ENCODE measurements at regions not wholly inside any gene's neighbourhood (a gene's known extent, or its start where the extent isn't known, plus 50 kb on each side); places are given as distances from the start of the nearest gene placed in this dataset.

GRCh38 chr11:22042081-22042480 is 150.8 kb upstream of the ANO5 start:
- Histone ChIP-seq H3K27ac (ENCODE audit: low read depth in 1 of 2, low read length in 1 of 2) (no peak overlapping the region), H3K4me3 (no peak overlapping the region), H3K9me3 (ENCODE audit: control insufficient read depth in 4 of 4, insufficient read depth in 3 of 4, low read length in 3 of 4) (no peaks in the 10 kb centered on the region), H3K36me3 (ENCODE audit: control insufficient read depth in 4 of 4, insufficient read depth in 4 of 4, low read length in 4 of 4) (no peaks in the 10 kb centered on the region), H3K9ac (ENCODE audit: insufficient read depth in 1 of 2, low read length in 2 of 2) (no peak overlapping the region), H3K27me3 (ENCODE audit: control insufficient read depth in 3 of 3, insufficient read depth in 3 of 3, low read length in 2 of 3) (no peaks in the 10 kb centered on the region), H3K4me1 (ENCODE audit: control insufficient read depth in 5 of 5, insufficient read depth in 5 of 5, low read length in 5 of 5) (no peaks in the 10 kb centered on the region)
- TF ChIP-seq CTCF (IDR thresholded peaks at IDR 0.05; ENCODE audit: control extremely low read depth, extremely low read depth): no peak
- ATAC-seq (ENCODE audit: insufficient read depth, low FRiP score): no peak
- DNase-seq: no peak
- 87 to 94% methylated on average over 1 of the region's 1 CpG for WGBS, 2 donors

GRCh38 chr11:22044126-22044525 is 148.8 kb upstream of the ANO5 start:
- WGBS, 2 donors: 89 to 90% methylated on average over 4 of the region's 4 CpGs

DNA sequence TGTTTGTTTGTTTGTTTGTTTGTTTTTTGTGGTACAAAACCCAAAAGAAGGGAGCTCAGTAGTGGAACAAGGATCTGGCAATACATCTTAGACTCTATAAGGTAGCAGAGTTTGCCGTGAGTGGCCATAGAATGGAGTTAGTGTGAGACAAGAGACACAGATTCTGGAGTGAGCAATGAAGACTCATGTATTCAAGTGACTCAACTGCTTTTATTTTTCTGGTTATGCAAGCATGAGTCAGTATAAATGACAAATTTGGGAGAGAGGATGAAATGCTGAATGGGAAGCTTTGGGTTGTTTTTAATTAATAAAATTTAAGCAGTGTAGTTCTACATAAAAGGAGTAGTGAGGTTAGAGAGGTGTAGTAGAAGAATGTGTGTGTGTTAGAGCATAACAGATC is 143.6 kb upstream of the ANO5 start:
- WGBS, 2 donors: 83 to 94% methylated on average over 1 of the region's 1 CpG
- DNase-seq (no peak), ATAC-seq (ENCODE audit: insufficient read depth, low FRiP score) (no peak)
- H3K36me3 ChIP-seq (ENCODE audit: control insufficient read depth in 4 of 4, insufficient read depth in 4 of 4, low read length in 4 of 4): no peaks in the 10 kb centered on the region
- no peak overlapping the region for H3K9ac ChIP-seq (ENCODE audit: insufficient read depth in 1 of 2, low read length in 2 of 2)
- H3K27ac ChIP-seq (ENCODE audit: low read depth in 1 of 2, low read length in 1 of 2): no peak overlapping the region
- no peaks in the 10 kb centered on the region for H3K4me1 ChIP-seq (ENCODE audit: control insufficient read depth in 5 of 5, insufficient read depth in 5 of 5, low read length in 5 of 5)
- H3K27me3 ChIP-seq (ENCODE audit: control insufficient read depth in 3 of 3, insufficient read depth in 3 of 3, low read length in 2 of 3): no peaks in the 10 kb centered on the region
- no peak overlapping the region for H3K4me3 ChIP-seq
- H3K9me3 ChIP-seq (ENCODE audit: control insufficient read depth in 4 of 4, insufficient read depth in 3 of 4, low read length in 3 of 4): peaks cover 0 to 4% (median 0%) of the 10 kb centered on the region in 4 donors
- TF ChIP-seq CTCF (IDR thresholded peaks at IDR 0.05; ENCODE audit: control extremely low read depth, extremely low read depth): no peak

More at GRCh38 chr11:22044126-22044525, 148.8 kb upstream of the ANO5 start:
- Histone ChIP-seq H3K9ac (ENCODE audit: insufficient read depth in 1 of 2, low read length in 2 of 2) (no peak overlapping the region), H3K27me3 (ENCODE audit: control insufficient read depth in 3 of 3, insufficient read depth in 3 of 3, low read length in 2 of 3) (no peaks in the 10 kb centered on the region), H3K36me3 (ENCODE audit: control insufficient read depth in 4 of 4, insufficient read depth in 4 of 4, low read length in 4 of 4) (no peaks in the 10 kb centered on the region), H3K27ac (ENCODE audit: low read depth in 1 of 2, low read length in 1 of 2) (no peak overlapping the region), H3K4me1 (ENCODE audit: control insufficient read depth in 5 of 5, insufficient read depth in 5 of 5, low read length in 5 of 5) (no peaks in the 10 kb centered on the region), H3K9me3 (ENCODE audit: control insufficient read depth in 4 of 4, insufficient read depth in 3 of 4, low read length in 3 of 4) (no peaks in the 10 kb centered on the region), H3K4me3 (no peak overlapping the region)
- ATAC-seq (ENCODE audit: insufficient read depth, low FRiP score) (no peak), DNase-seq (no peak)
- TF ChIP-seq CTCF (IDR thresholded peaks at IDR 0.05; ENCODE audit: control extremely low read depth, extremely low read depth): no peak

GRCh38 chr11:22065472-22065871 is 127.4 kb upstream of the ANO5 start:
- H3K9ac ChIP-seq (ENCODE audit: insufficient read depth in 1 of 2, low read length in 2 of 2): no peak overlapping the region
- no peak for ATAC-seq (ENCODE audit: insufficient read depth, low FRiP score)
- H3K27me3 ChIP-seq (ENCODE audit: control insufficient read depth in 3 of 3, insufficient read depth in 3 of 3, low read length in 2 of 3): no peaks in the 10 kb centered on the region
- peaks cover 0 to 11% (median 8%) of the 10 kb centered on the region in 4 donors for H3K9me3 ChIP-seq (ENCODE audit: control insufficient read depth in 4 of 4, insufficient read depth in 3 of 4, low read length in 3 of 4)
- no peak overlapping the region for H3K4me3 ChIP-seq
- no peaks in the 10 kb centered on the region for H3K4me1 ChIP-seq (ENCODE audit: control insufficient read depth in 5 of 5, insufficient read depth in 5 of 5, low read length in 5 of 5)
- no peak for DNase-seq
- no peak overlapping the region for H3K27ac ChIP-seq (ENCODE audit: low read depth in 1 of 2, low read length in 1 of 2)
- no peaks in the 10 kb centered on the region for H3K36me3 ChIP-seq (ENCODE audit: control insufficient read depth in 4 of 4, insufficient read depth in 4 of 4, low read length in 4 of 4)
- 56 to 63% methylated on average over 1 of the region's 1 CpG for WGBS, 2 donors
- TF ChIP-seq CTCF (IDR thresholded peaks at IDR 0.05; ENCODE audit: control extremely low read depth, extremely low read depth): no peak
